Uterus (tissue), 3 donors: ENCODE measurements at regions not wholly inside any gene's neighbourhood (a gene's known extent, or its start where the extent isn't known, plus 50 kb on each side); places are given as distances from the start of the nearest gene placed in this dataset.

Experiments used
- DNase-seq, 2 donors: peaks; one replicate each; pipeline ENCODE4 v3.0.0-alpha.2; 2019 to 2020
- H3K27ac ChIP-seq, 2 donors: fragments of 200-600 bp; sonication (generic); 1 replicate in 1 of 2; 2 replicates in 1 of 2; pipeline ENCODE4 v1.5.1; 2016 to 2018
- H3K27me3 ChIP-seq, 2 donors: fragments of 200-600 bp; sonication (generic); one replicate each; pipeline ENCODE4 v1.5.1; 2018 to 2019; ENCODE audit warnings: control low read depth in 1 of 2
- H3K36me3 ChIP-seq, 2 donors: fragments of 200-600 bp; sonication (generic); one replicate each; pipeline ENCODE4 v1.5.1; 2019; ENCODE audit warnings: control low read depth in 1 of 2
- H3K4me1 ChIP-seq, 2 donors: fragments of 200-600 bp; sonication (generic); one replicate each; pipeline ENCODE4 v1.5.1; 2018 to 2019; ENCODE audit warnings: control low read depth in 1 of 2
- H3K4me3 ChIP-seq, 2 donors: fragments of 200-600 bp; sonication (generic); 1 replicate in 1 of 2; 2 replicates in 1 of 2; pipeline ENCODE4 v1.5.1; 2018 to 2019; ENCODE audit warnings: mild to moderate bottlenecking in 1 of 2
- H3K9me3 ChIP-seq, 2 donors: fragments of 200-600 bp; sonication (generic); one replicate each; pipeline ENCODE4 v1.5.1; 2019; ENCODE audit warnings: control low read depth in 1 of 2
- POLR2A ChIP-seq, 2 donors: fragments of 450-650 bp; IDR thresholded peaks; one replicate each; pipeline ENCODE4 v1.6.1; 2016; ENCODE audit warnings: antibody characterized with exemption in 2 of 2, mild to moderate bottlenecking in 1 of 2, moderate library complexity in 1 of 2
- intact Hi-C: fragments of 100-400 bp; cut with DNase I; formaldehyde crosslinking; loops from one replicate; pipeline ENCODE4 v1.15.1; 2023; ENCODE audit warnings: low total_unique reads
- TF ChIP-seq, protein P1 (sequence below), 4 experiments: fragments of 200-600 bp in 2 of 4; fragments of 450-650 bp in 2 of 4; sonication (generic) in 2 of 4; IDR thresholded peaks; one replicate each; pipeline ENCODE4 v1.5.1; 2016 to 2019; ENCODE audit warnings: antibody characterized with exemption in 4 of 4, mild to moderate bottlenecking in 2 of 4, moderate library complexity in 1 of 4
- donor health status: DM: yes; HTN: yes; CAD: no.

DNA sequence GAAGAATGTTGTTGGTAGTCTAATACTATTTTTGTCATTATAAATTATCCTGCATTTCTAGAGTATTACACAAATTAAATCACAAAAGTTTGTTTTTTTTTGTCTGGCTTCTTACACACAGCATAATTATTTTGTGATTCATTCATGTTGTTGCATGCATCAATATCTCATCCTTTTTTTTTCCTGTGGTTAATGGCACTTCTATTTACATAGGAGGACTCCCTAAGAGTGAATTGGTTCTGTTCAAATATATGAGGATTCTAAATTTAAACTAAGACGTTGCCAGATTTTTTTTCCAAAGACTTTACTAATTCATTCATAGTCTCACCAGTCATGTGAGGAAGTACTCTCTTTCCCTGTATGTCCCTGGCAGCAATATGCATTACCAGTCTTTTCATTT lies 303.3 kb downstream of the GPR37 start:
- no peak for DNase-seq
- Histone ChIP-seq H3K4me3 (no peak overlapping the region), H3K27ac (no peak overlapping the region), H3K27me3 (no peaks in the 10 kb centered on the region), H3K9me3 (no peaks in the 10 kb centered on the region), H3K4me1 (no peaks in the 10 kb centered on the region), H3K36me3 (no peaks in the 10 kb centered on the region)
- TF ChIP-seq POLR2A (IDR thresholded peaks at IDR 0.05) = no peak
- TF ChIP-seq, protein P1, sequence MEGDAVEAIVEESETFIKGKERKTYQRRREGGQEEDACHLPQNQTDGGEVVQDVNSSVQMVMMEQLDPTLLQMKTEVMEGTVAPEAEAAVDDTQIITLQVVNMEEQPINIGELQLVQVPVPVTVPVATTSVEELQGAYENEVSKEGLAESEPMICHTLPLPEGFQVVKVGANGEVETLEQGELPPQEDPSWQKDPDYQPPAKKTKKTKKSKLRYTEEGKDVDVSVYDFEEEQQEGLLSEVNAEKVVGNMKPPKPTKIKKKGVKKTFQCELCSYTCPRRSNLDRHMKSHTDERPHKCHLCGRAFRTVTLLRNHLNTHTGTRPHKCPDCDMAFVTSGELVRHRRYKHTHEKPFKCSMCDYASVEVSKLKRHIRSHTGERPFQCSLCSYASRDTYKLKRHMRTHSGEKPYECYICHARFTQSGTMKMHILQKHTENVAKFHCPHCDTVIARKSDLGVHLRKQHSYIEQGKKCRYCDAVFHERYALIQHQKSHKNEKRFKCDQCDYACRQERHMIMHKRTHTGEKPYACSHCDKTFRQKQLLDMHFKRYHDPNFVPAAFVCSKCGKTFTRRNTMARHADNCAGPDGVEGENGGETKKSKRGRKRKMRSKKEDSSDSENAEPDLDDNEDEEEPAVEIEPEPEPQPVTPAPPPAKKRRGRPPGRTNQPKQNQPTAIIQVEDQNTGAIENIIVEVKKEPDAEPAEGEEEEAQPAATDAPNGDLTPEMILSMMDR (IDR thresholded peaks at IDR 0.05) = no peak
- intact Hi-C loops = no loop called here

DNA sequence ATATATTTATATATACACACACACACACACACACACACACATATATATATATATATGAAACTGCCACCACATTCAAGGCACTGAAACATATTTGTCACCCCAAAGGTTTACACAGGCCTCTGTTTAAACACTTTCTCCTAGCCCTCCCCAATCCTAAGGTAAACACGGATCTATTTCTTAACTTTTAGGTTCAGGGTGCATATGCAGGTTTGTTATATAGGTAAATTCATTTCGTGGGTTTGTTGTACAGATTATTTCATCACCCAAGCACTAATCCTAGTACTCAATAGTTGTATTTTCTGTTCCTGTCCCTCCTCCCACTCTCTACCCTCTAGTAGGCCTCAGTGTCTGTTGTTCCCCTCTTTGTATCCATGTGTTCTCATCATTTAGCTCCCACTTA lies 305.0 kb downstream of the GPR37 start:
- TF ChIP-seq, protein P1 (IDR thresholded peaks at IDR 0.05) = no peak
- no peak for TF ChIP-seq POLR2A (IDR thresholded peaks at IDR 0.05)
- Histone ChIP-seq H3K4me3 (no peak overlapping the region), H3K9me3 (no peaks in the 10 kb centered on the region), H3K4me1 (no peaks in the 10 kb centered on the region), H3K27me3 (no peaks in the 10 kb centered on the region), H3K27ac (no peak overlapping the region), H3K36me3 (no peaks in the 10 kb centered on the region)
- intact Hi-C loops = no loop called here
- no peak for DNase-seq

DNA sequence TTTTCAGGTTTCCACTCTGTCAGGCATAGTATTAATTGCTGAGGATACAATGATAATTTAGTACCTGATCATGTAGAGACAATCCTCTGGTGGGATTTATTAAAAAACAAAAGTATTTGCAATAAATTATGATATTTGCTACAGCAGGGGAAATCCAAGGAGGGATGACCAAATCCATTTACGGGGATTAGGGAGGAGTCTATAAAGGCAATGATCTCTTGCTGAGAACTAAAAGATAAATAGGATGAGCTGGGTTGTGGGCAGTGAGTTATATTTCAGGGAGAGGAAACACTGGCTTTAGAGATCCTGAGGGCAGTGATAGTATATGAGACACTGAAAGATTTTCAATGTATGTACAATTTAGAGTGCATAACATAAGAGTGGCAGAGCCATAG lies 305.5 kb downstream of the GPR37 start:
- no peaks in the 10 kb centered on the region for H3K36me3 ChIP-seq
- no peaks in the 10 kb centered on the region for H3K4me1 ChIP-seq
- H3K27me3 ChIP-seq = no peaks in the 10 kb centered on the region
- no peak for DNase-seq
- no peak overlapping the region for H3K4me3 ChIP-seq
- no peaks in the 10 kb centered on the region for H3K9me3 ChIP-seq
- intact Hi-C loops = no loop called here
- TF ChIP-seq, protein P1 (IDR thresholded peaks at IDR 0.05) = no peak
- TF ChIP-seq POLR2A (IDR thresholded peaks at IDR 0.05) = no peak
- no peak overlapping the region for H3K27ac ChIP-seq

DNA sequence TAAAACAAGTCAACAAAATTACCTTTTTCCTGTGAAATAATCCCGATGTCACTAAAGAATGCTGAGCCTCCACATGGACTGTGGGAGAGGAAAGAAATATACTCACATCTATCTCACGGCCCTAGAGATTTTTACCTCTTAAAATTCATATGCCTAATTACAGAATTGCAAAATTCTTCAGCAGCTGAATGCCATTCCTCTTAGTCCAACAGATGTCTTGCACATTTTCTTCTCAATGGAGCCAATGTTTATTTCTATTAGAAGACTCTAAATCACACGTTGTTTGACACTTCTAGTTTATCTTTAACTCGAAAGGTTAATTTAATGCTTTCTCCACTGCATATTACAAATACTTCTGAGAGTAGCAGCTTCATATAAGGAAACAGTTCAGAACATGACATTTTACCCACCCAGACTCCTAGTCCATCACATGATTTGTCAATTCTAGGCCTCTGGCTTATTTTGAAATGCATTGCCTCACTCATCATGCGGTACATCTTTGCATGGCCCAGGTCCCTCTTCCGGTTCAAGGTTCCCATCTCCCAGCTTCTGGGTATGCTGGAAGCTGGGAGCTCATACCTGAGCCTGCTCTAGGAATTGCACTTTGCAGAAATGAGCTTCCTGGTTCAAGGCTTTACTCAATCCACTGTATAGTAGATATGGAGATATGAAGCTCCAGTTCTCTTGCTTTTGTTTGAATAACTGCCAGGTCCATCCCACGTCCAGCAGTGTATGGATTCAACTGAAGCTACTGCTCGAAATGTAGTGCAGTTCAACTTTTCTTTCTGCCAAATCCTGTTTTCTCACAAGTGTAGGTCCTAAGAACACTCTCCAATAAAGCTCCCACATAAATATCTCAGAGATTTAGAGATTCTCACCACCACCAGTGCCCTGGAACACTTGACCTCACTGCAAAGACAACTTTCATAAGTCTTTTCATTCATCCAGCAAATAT lies 306.2 kb downstream of the GPR37 start:
- DNase-seq = no peak
- intact Hi-C loops = no loop called here
- Histone ChIP-seq H3K36me3 (no peaks in the 10 kb centered on the region), H3K9me3 (no peaks in the 10 kb centered on the region), H3K4me1 (no peaks in the 10 kb centered on the region), H3K4me3 (no peak overlapping the region), H3K27me3 (no peaks in the 10 kb centered on the region), H3K27ac (no peak overlapping the region)
- no peak for TF ChIP-seq POLR2A (IDR thresholded peaks at IDR 0.05)
- TF ChIP-seq, protein P1 (IDR thresholded peaks at IDR 0.05) = no peak

DNA sequence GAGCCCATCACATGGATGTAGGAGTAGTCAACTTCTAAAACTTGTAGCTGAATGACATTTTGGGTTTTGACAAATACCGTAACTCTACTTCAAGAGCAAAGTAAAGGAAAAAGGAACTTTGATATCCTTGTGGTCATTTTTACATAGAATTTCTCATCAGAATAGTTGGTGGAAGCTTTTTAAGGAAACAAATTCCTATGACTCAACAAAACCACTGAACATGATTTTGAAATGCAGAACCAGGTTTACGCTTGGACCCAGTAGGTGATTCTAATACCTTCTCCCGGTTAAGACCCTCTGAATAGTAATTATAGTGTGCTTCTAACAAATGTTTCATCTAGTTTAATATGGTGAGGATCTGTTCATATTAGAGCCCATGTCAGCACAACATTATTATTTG lies 307.8 kb downstream of the GPR37 start:
- TF ChIP-seq POLR2A (IDR thresholded peaks at IDR 0.05) = no peak
- TF ChIP-seq, protein P1 (IDR thresholded peaks at IDR 0.05) = no peak
- H3K4me1 ChIP-seq = no peaks in the 10 kb centered on the region
- H3K36me3 ChIP-seq = no peaks in the 10 kb centered on the region
- no peaks in the 10 kb centered on the region for H3K9me3 ChIP-seq
- no peak overlapping the region for H3K27ac ChIP-seq
- H3K4me3 ChIP-seq = no peak overlapping the region
- no peak for DNase-seq
- H3K27me3 ChIP-seq = no peaks in the 10 kb centered on the region
- intact Hi-C loops = no loop called here
